Occipital lobe (tissue), 1 donor: ENCODE measurements at regions not wholly inside any gene's neighbourhood (a gene's known extent, or its start where the extent isn't known, plus 50 kb on each side); places are given as distances from the start of the nearest gene placed in this dataset.
"Not testable (repeated sequence)": the region's sequence is repeated elsewhere in the genome, so short reads cannot be mapped to it uniquely, and the experiment has no call there.

ENCODE experiments used
- DNase-seq: peaks from one replicate; lab custom pipeline; 2025; lab: John Stamatoyannopoulos, UW

GRCh38 chr10:117601716-117602115 lies 59.2 kb downstream of the EMX2 start:
- no peak for DNase-seq

- no peak for DNase-seq
Measured at GRCh38 chr10:117603081-117603480, 60.5 kb downstream of the EMX2 start.

GRCh38 chr10:117603726-117604125 lies 61.2 kb downstream of the EMX2 start:
- no peak for DNase-seq

GRCh38 chr10:117609095-117609795 lies 66.7 kb downstream of the EMX2 start:
- DNase-seq = no peak

- DNase-seq = no peak
Measured at GRCh38 chr10:117609796-117610170, 67.2 kb downstream of the EMX2 start.

- DNase-seq = no peak
Measured at GRCh38 chr10:117610321-117610720, 67.8 kb downstream of the EMX2 start.

- no peak for DNase-seq
Measured at GRCh38 chr10:117612113-117612512, 69.6 kb downstream of the EMX2 start.

GRCh38 chr10:117615649-117616048 lies 73.1 kb downstream of the EMX2 start:
- DNase-seq = no peak

GRCh38 chr10:117616179-117616578 lies 73.6 kb downstream of the EMX2 start:
- DNase-seq = no peak

GRCh38 chr10:117617086-117617485 lies 74.5 kb downstream of the EMX2 start:
- DNase-seq = no peak

GRCh38 chr10:117617659-117618058 lies 75.1 kb downstream of the EMX2 start:
- no peak for DNase-seq

GRCh38 chr10:117619223-117619622 lies 76.7 kb downstream of the EMX2 start:
- DNase-seq = no peak

GRCh38 chr10:117619707-117620405 lies 77.3 kb downstream of the EMX2 start:
- DNase-seq = no peak

GRCh38 chr10:117621196-117621595 lies 78.7 kb downstream of the EMX2 start:
- DNase-seq = no peak

GRCh38 chr10:117621795-117622420 lies 79.4 kb downstream of the EMX2 start:
- DNase-seq = no peak

GRCh38 chr10:117622471-117623184 lies 80.1 kb downstream of the EMX2 start:
- DNase-seq = no peak

- no peak for DNase-seq
Measured at GRCh38 chr10:117626228-117626627, 83.7 kb downstream of the EMX2 start.

- no peak for DNase-seq
Measured at GRCh38 chr10:117627561-117627960, 85.0 kb downstream of the EMX2 start.

GRCh38 chr10:117629717-117630116 lies 87.2 kb downstream of the EMX2 start:
- DNase-seq = not testable (repeated sequence)

- DNase-seq = peak; percentile 14
Measured at GRCh38 chr10:117631276-117632145, 89.0 kb downstream of the EMX2 start.

- DNase-seq = no peak
Measured at GRCh38 chr10:117632406-117632805, 89.9 kb downstream of the EMX2 start.
